ENCODE measurements at regions not wholly inside any gene's neighbourhood (a gene's known extent, or its start where the extent isn't known, plus 50 kb on each side); places are given as distances from the start of the nearest gene placed in this dataset.

- 88% methylated on average over 2 of the region's 2 CpGs for WGBS (ENCODE audit: insufficient coverage)
Measured at GRCh38 chr15:36344887-36345286, 234.5 kb upstream of the CDIN1 start.

GRCh38 chr15:36347272-36347858 is 232.1 kb upstream of the CDIN1 start:
- Histone ChIP-seq H3K27ac (ENCODE audit: insufficient read depth in 1 of 2, low read depth in 1 of 2, low read length in 2 of 2, poor library complexity in 1 of 2, severe bottlenecking in 2 of 2) (no peak overlapping the region), H3K4me1 (ENCODE audit: control extremely low read depth in 1 of 4, control insufficient read depth in 4 of 4, insufficient read depth in 4 of 4, low read length in 3 of 4) (no peaks in the 10 kb centered on the region), H3K27me3 (replicated peaks in 2 of 5; ENCODE audit: control insufficient read depth in 4 of 5, insufficient read depth in 5 of 5, low read length in 4 of 5) (no peaks in the 10 kb centered on the region), H3K9me3 (ENCODE audit: control extremely low read depth in 1 of 5, control insufficient read depth in 4 of 5, insufficient read depth in 2 of 5, low read depth in 1 of 5, low read length in 4 of 5) (no peaks in the 10 kb centered on the region), H3K4me3 (ENCODE audit: control insufficient read depth in 1 of 7, extremely low read depth in 1 of 7, insufficient read depth in 4 of 7, low read depth in 2 of 7, low read length in 6 of 7) (no peak overlapping the region), H3K36me3 (ENCODE audit: control insufficient read depth in 4 of 4, insufficient read depth in 4 of 4, low read length in 3 of 4) (no peaks in the 10 kb centered on the region)
- CTCF ChIA-PET = no interaction called here
- POLR2A ChIA-PET = no interaction called here
- no peak for DNase-seq

More at GRCh38 chr15:36344887-36345286, 234.5 kb upstream of the CDIN1 start:
- ChIA-PET POLR2A (no interaction called here), CTCF (no interaction called here)
- Histone ChIP-seq H3K27me3 (replicated peaks in 2 of 5; ENCODE audit: control insufficient read depth in 4 of 5, insufficient read depth in 5 of 5, low read length in 4 of 5) (no peaks in the 10 kb centered on the region), H3K27ac (ENCODE audit: insufficient read depth in 1 of 2, low read depth in 1 of 2, low read length in 2 of 2, poor library complexity in 1 of 2, severe bottlenecking in 2 of 2) (no peak overlapping the region), H3K36me3 (ENCODE audit: control insufficient read depth in 4 of 4, insufficient read depth in 4 of 4, low read length in 3 of 4) (no peaks in the 10 kb centered on the region), H3K4me1 (ENCODE audit: control extremely low read depth in 1 of 4, control insufficient read depth in 4 of 4, insufficient read depth in 4 of 4, low read length in 3 of 4) (no peaks in the 10 kb centered on the region), H3K4me3 (ENCODE audit: control insufficient read depth in 1 of 7, extremely low read depth in 1 of 7, insufficient read depth in 4 of 7, low read depth in 2 of 7, low read length in 6 of 7) (no peak overlapping the region), H3K9me3 (ENCODE audit: control extremely low read depth in 1 of 5, control insufficient read depth in 4 of 5, insufficient read depth in 2 of 5, low read depth in 1 of 5, low read length in 4 of 5) (no peaks in the 10 kb centered on the region)
- DNase-seq = no peak

- H3K27me3 ChIP-seq (replicated peaks in 2 of 5; ENCODE audit: control insufficient read depth in 4 of 5, insufficient read depth in 5 of 5, low read length in 4 of 5) = no peaks in the 10 kb centered on the region
- no peaks in the 10 kb centered on the region for H3K9me3 ChIP-seq (ENCODE audit: control extremely low read depth in 1 of 5, control insufficient read depth in 4 of 5, insufficient read depth in 2 of 5, low read depth in 1 of 5, low read length in 4 of 5)
- H3K36me3 ChIP-seq (ENCODE audit: control insufficient read depth in 4 of 4, insufficient read depth in 4 of 4, low read length in 3 of 4) = no peaks in the 10 kb centered on the region
- no peak overlapping the region for H3K4me3 ChIP-seq (ENCODE audit: control insufficient read depth in 1 of 7, extremely low read depth in 1 of 7, insufficient read depth in 4 of 7, low read depth in 2 of 7, low read length in 6 of 7)
- peaks cover 0 to 8% (median 2%) of the 10 kb centered on the region in 4 experiments for H3K4me1 ChIP-seq (ENCODE audit: control extremely low read depth in 1 of 4, control insufficient read depth in 4 of 4, insufficient read depth in 4 of 4, low read length in 3 of 4)
- WGBS (ENCODE audit: insufficient coverage) = 94% methylated on average over 3 of the region's 4 CpGs
- CTCF ChIA-PET = no interaction called here
- no peak overlapping the region for H3K27ac ChIP-seq (ENCODE audit: insufficient read depth in 1 of 2, low read depth in 1 of 2, low read length in 2 of 2, poor library complexity in 1 of 2, severe bottlenecking in 2 of 2)
- DNase-seq = no peak
- POLR2A ChIA-PET = no interaction called here
Measured at GRCh38 chr15:36356466-36356865, 223.0 kb upstream of the CDIN1 start.

GRCh38 chr15:36356978-36357601 is 222.3 kb upstream of the CDIN1 start:
- H3K27ac ChIP-seq (ENCODE audit: insufficient read depth in 1 of 2, low read depth in 1 of 2, low read length in 2 of 2, poor library complexity in 1 of 2, severe bottlenecking in 2 of 2) = no peak overlapping the region
- CTCF ChIA-PET = no interaction called here

GRCh38 chr15:36358094-36358493 is 221.3 kb upstream of the CDIN1 start:
- 52% methylated on average over 2 of the region's 2 CpGs for WGBS (ENCODE audit: insufficient coverage)
- Histone ChIP-seq H3K4me3 (ENCODE audit: control insufficient read depth in 1 of 7, extremely low read depth in 1 of 7, insufficient read depth in 4 of 7, low read depth in 2 of 7, low read length in 6 of 7) (no peak overlapping the region), H3K27ac (ENCODE audit: insufficient read depth in 1 of 2, low read depth in 1 of 2, low read length in 2 of 2, poor library complexity in 1 of 2, severe bottlenecking in 2 of 2) (no peak overlapping the region), H3K9me3 (ENCODE audit: control extremely low read depth in 1 of 5, control insufficient read depth in 4 of 5, insufficient read depth in 2 of 5, low read depth in 1 of 5, low read length in 4 of 5) (no peaks in the 10 kb centered on the region), H3K4me1 (ENCODE audit: control extremely low read depth in 1 of 4, control insufficient read depth in 4 of 4, insufficient read depth in 4 of 4, low read length in 3 of 4) (peaks cover 0 to 8% (median 2%) of the 10 kb centered on the region in 4 experiments), H3K27me3 (replicated peaks in 2 of 5; ENCODE audit: control insufficient read depth in 4 of 5, insufficient read depth in 5 of 5, low read length in 4 of 5) (peaks cover 0 to 2% (median 0%) of the 10 kb centered on the region in 5 experiments), H3K36me3 (ENCODE audit: control insufficient read depth in 4 of 4, insufficient read depth in 4 of 4, low read length in 3 of 4) (no peaks in the 10 kb centered on the region)
- CTCF ChIA-PET = no interaction called here
- POLR2A ChIA-PET = no interaction called here
- no peak for DNase-seq

More at GRCh38 chr15:36356978-36357601, 222.3 kb upstream of the CDIN1 start:
- Histone ChIP-seq H3K4me3 (ENCODE audit: control insufficient read depth in 1 of 7, extremely low read depth in 1 of 7, insufficient read depth in 4 of 7, low read depth in 2 of 7, low read length in 6 of 7) (no peak overlapping the region), H3K36me3 (ENCODE audit: control insufficient read depth in 4 of 4, insufficient read depth in 4 of 4, low read length in 3 of 4) (no peaks in the 10 kb centered on the region), H3K9me3 (ENCODE audit: control extremely low read depth in 1 of 5, control insufficient read depth in 4 of 5, insufficient read depth in 2 of 5, low read depth in 1 of 5, low read length in 4 of 5) (no peaks in the 10 kb centered on the region), H3K27me3 (replicated peaks in 2 of 5; ENCODE audit: control insufficient read depth in 4 of 5, insufficient read depth in 5 of 5, low read length in 4 of 5) (no peaks in the 10 kb centered on the region), H3K4me1 (ENCODE audit: control extremely low read depth in 1 of 4, control insufficient read depth in 4 of 4, insufficient read depth in 4 of 4, low read length in 3 of 4) (peaks cover 0 to 8% (median 2%) of the 10 kb centered on the region in 4 experiments)
- WGBS (ENCODE audit: insufficient coverage) = 13% methylated on average over 3 of the region's 8 CpGs
- POLR2A ChIA-PET = no interaction called here
- no peak for DNase-seq

GRCh38 chr15:36358523-36358922 is 220.9 kb upstream of the CDIN1 start:
- no peak overlapping the region for H3K4me3 ChIP-seq (ENCODE audit: control insufficient read depth in 1 of 7, extremely low read depth in 1 of 7, insufficient read depth in 4 of 7, low read depth in 2 of 7, low read length in 6 of 7)
- H3K27me3 ChIP-seq (replicated peaks in 2 of 5; ENCODE audit: control insufficient read depth in 4 of 5, insufficient read depth in 5 of 5, low read length in 4 of 5) = peaks cover 0 to 2% (median 0%) of the 10 kb centered on the region in 5 experiments
- peaks cover 0 to 8% (median 2%) of the 10 kb centered on the region in 4 experiments for H3K4me1 ChIP-seq (ENCODE audit: control extremely low read depth in 1 of 4, control insufficient read depth in 4 of 4, insufficient read depth in 4 of 4, low read length in 3 of 4)
- H3K9me3 ChIP-seq (ENCODE audit: control extremely low read depth in 1 of 5, control insufficient read depth in 4 of 5, insufficient read depth in 2 of 5, low read depth in 1 of 5, low read length in 4 of 5) = no peaks in the 10 kb centered on the region
- no peaks in the 10 kb centered on the region for H3K36me3 ChIP-seq (ENCODE audit: control insufficient read depth in 4 of 4, insufficient read depth in 4 of 4, low read length in 3 of 4)
- WGBS (ENCODE audit: insufficient coverage) = no CpG with 5 or more reads among the region's 2 CpGs
- no peak overlapping the region for H3K27ac ChIP-seq (ENCODE audit: insufficient read depth in 1 of 2, low read depth in 1 of 2, low read length in 2 of 2, poor library complexity in 1 of 2, severe bottlenecking in 2 of 2)
- CTCF ChIA-PET = no interaction called here
- POLR2A ChIA-PET = no interaction called here
- no peak for DNase-seq

GRCh38 chr15:36359286-36359685 is 220.1 kb upstream of the CDIN1 start:
- CTCF ChIA-PET = no interaction called here
- no peak for DNase-seq
- H3K4me3 ChIP-seq (ENCODE audit: control insufficient read depth in 1 of 7, extremely low read depth in 1 of 7, insufficient read depth in 4 of 7, low read depth in 2 of 7, low read length in 6 of 7) = no peak overlapping the region
- POLR2A ChIA-PET = no interaction called here
- 52% methylated on average over 3 of the region's 4 CpGs for WGBS (ENCODE audit: insufficient coverage)
- H3K36me3 ChIP-seq (ENCODE audit: control insufficient read depth in 4 of 4, insufficient read depth in 4 of 4, low read length in 3 of 4) = no peaks in the 10 kb centered on the region
- H3K9me3 ChIP-seq (ENCODE audit: control extremely low read depth in 1 of 5, control insufficient read depth in 4 of 5, insufficient read depth in 2 of 5, low read depth in 1 of 5, low read length in 4 of 5) = no peaks in the 10 kb centered on the region
- H3K4me1 ChIP-seq (ENCODE audit: control extremely low read depth in 1 of 4, control insufficient read depth in 4 of 4, insufficient read depth in 4 of 4, low read length in 3 of 4) = peaks cover 0 to 8% (median 2%) of the 10 kb centered on the region in 4 experiments
- H3K27me3 ChIP-seq (replicated peaks in 2 of 5; ENCODE audit: control insufficient read depth in 4 of 5, insufficient read depth in 5 of 5, low read length in 4 of 5) = peaks cover 0 to 2% (median 0%) of the 10 kb centered on the region in 5 experiments
- H3K27ac ChIP-seq (ENCODE audit: insufficient read depth in 1 of 2, low read depth in 1 of 2, low read length in 2 of 2, poor library complexity in 1 of 2, severe bottlenecking in 2 of 2) = no peak overlapping the region

All from common myeloid progenitor, CD34-positive (primary cell).